ENCODE measurements at regions not wholly inside any gene's neighbourhood (a gene's known extent, or its start where the extent isn't known, plus 50 kb on each side); places are given as distances from the start of the nearest gene placed in this dataset.

DNA sequence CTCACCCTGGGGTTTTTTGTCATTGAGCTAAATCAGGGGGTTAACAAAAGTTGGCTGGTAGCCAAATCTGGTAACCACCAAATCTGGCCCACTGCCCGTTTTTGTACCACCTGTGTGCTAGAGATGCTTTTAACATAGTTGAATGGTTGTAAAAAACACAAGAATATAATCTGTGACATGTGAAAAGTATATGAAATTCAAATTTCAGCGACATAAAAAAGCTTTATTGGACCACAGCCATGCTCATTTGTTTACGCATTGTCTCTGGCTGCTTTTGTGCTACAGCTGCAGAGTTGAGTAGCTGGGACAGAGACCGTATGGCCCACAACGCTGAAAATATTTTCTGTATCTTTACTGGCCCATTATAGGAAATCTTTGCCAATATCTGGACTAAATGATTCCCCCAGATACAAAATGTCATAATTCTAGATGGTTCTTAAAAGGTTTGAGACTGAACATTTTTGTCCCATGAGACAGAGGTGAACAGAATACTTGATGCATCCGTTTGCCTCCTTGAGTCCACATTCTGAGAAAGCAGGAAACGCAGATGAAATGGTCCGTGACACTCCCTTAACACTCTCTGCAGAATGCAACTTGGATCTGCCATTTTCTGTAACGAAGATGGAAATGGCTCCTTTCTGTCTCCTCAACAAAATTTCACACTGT lies 120.9 kb upstream of the PDZRN3 start:
- no peak for DNase-seq (ENCODE audit: low spot score)

DNA sequence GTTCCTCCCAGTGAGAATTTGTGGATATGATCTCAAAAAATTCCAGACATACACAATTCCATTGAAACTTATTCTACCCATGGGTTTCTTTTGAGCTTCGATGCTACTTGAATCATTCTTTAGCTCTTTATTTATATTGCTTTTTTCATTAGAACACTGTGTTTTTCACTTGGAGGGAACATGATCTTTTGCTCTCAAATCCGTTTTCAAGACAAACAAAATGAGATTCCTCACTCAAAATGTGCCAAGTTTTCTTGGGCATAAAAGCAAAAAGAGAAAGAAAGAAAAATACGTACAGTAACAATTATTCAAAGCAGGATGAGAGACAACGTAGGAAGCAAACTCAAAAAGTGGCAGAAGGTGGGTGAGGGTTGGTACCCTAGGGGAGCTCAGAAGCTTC lies 118.8 kb upstream of the PDZRN3 start:
- no peak for DNase-seq (ENCODE audit: low spot score)

DNA sequence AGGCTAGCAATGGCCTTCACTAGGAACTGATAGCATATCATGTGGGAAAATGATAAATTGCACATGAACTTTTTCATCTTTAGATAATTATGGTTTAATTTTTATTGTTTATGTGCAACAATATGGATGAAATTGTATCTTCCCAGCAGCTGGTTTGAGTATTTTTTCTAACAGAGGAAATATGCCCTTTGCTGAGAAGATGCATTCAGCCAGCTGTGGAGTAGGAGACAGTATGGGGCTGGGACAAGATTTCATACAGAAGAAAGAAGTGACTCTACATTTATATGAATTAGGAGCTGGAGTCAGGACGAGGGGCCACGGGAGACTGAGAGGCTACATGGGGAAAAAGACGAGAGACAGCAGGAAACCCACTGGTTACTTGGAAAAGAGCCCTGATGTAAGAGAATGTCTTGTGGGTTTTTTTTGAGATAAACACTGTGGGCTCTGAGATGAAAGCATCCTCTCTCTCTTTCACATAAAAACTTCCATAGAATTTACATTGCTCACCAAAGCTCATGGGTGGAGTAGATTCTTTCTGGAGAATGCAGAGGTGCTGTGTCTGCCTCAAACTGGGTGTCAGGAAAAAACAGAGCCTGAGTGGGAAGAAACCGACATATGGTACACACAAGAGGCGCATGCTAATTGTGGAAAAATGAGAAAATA lies 115.2 kb upstream of the PDZRN3 start:
- no peak for DNase-seq (ENCODE audit: low spot score)

DNA sequence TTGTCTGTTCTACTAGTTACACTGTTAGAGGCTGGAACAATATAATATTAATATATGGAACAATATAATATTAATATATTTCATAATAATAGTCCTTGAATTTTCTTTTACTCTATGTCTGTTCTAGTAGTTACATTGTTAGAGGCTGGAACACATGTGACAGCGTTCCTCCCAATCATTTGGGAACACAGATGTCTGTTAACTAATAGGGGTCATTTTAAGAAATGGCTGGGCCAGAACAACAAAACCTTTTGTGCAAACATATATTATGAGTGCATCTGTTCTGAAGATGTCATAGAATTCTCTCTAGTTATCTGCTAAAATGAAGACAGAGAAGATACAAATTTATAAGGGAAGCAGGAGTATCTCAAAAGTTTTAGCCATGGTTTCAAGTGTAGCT lies 114.0 kb upstream of the PDZRN3 start:
- DNase-seq (ENCODE audit: low spot score), result no peak

DNA sequence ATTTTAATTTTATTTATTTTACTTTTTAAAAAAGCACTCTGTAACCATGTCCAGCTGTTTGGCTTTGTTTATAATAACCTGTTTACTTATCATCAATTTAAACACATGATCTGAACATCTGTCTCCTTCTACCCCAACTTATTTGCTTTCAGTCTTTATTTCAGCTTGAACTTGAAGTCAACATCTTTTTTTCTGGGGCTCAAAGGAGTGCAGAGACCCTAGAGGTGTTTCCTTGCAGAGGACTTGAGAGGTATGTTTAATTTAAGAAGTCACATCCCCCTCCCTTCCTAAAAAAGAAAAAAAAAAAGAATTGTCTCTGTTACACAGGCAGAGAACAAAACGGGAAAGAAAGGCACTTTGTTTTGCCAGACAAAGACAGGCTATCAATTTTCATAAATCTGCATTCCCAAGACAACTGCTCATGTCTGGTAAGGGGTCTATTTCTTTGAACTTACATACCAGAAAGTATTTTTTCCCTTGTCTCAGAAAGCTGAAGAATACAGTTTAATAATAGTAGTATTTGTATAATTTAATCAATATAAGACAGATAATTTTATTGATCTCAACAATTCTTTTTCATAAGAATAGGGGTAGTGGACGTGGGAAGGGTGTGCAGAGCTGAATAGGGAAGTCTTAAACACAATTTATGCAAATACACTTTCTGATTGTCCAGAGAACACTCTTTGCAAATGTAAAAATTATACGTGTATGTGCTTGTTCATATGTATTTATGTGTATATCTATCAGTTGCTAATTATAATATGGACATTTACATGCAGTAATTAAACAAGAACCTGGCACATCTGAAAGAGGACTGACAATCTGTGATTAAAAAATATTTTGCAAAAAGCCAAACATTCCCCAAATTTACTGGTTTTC lies 109.7 kb upstream of the PDZRN3 start:
- no peak for DNase-seq (ENCODE audit: low spot score)

DNA sequence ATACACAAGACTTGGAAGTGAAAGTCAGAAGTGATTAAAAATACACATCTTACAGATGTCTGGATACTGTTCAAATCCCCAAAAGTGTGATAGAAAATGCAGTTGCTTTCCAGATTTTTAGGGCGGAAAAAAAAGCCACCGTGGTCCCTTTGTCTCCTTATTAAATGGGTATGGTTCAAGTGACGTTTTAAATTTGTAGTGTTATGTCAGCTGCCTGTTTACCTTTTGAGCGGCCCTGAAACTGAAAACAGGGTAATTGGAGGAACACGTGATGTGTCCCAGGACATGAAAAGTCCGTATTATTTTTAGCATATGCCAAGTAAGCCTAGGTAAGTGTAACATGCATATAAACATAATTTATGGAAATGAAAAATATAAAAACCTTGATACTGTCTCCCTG lies 109.0 kb upstream of the PDZRN3 start:
- no peak for DNase-seq (ENCODE audit: low spot score)

DNA sequence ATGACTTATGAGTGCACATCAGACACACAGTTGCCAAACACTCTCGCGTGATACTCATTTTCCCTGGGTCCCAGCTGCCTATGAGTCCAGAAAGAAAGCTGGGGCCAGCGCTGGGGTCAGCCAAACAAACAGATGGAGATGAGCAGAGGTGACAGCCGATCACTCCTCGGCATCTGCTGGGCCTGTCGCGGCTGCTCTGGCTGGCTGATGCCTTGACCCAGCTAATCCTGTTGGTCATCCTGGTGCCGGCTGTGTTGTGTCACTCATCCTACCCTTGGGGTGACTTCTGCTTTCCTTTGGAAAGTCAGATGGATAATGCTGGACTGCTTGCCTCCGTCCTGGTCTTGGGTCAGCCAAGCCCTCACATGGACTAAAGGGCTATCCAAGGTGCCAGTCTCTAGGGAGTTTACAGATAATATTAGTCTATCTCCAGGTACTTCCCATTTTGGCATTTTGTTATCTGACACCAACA lies 105.3 kb upstream of the PDZRN3 start:
- no peak for DNase-seq (ENCODE audit: low spot score)

DNA sequence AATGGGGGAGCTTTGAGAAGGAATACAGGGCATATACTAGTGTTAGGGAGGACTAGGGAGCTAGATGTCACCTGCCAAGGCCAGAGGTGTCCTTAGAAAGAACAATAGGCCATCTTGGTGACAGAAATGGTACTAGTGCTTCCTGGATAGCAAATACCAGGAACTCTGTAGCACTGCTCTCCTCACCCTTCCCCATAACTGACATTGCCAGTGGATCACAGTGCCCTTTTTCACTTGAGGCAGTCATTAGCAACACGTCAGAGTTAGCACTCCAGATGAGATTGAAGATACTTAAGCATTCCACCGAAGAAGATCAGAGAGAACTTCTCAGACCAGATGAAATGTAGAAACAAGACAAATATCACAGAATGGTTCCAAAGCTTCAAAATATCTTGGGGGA lies 103.1 kb upstream of the PDZRN3 start:
- DNase-seq (ENCODE audit: low spot score), result no peak

DNA sequence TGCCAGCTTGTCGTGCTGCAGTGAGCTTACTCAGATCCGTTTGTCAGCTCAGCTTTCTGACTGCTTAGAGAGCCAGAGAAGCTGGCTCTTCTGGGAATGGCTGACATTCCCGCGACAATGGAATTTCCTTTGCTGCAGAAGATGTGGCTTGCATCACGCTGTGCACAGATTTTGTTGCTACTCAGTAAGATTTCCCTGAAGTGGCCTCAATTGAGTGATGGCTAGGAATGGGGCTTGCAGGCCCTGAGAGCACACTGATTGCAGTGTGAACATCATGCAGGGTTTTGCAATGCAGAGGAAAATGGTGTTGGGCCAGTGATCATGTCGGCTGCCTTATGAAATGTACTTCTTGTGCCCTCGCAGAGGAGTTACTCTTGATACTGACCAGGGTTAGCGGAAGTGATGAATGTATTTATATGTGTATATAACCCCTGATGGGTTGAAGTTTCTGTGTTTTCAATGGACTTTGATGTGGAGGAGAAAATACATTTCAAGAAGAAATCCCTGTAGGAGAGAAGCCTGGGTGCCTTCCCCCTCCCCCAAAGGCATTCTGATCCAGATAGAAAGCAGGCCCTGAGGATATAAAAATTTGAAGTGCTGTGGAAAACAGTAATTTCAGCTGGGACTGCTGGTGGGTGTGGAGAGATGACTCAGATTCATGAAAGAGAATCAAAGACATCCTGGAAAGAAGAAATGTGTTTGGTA lies 102.5 kb upstream of the PDZRN3 start:
- DNase-seq (ENCODE audit: low spot score), result peak; percentile 71

DNA sequence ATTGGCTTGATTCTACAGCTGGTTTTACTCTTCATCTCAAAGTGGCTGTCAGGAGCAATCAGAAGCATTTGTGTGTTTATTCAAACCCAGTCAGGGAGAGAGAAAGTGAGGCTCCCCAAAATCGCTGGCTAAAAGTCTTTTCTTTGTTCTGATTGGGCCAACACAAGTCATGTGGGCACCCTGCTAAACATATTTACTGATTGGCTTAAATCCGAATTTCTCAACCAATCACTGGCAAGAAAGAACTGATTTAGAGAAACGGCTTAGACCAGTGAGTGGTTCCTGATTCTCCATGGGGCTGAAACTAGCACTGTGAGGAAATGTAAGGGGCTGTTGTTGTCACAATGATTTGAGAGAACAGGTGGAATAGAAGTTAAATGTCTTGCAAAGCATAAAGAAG lies 98.9 kb upstream of the PDZRN3 start:
- DNase-seq (ENCODE audit: low spot score), result no peak

DNA sequence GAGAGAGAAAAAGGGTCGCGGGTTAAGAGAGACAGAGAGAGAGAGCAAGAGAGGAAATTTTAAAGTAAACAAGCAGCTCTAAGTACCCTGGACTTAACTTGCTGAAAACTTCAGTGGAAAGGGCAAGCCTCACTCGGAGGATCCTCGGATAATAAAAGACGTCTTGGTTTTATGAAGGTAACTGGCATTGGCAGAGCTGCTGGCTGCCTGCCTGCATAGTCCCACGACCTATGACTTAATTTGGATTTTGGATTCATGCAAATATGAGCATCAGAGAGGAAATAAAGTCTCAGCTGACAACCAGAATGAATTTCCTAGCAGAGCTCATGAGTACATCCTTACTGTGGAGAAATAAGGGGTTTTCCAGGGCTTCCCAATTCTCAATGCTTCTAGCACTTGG lies 95.1 kb upstream of the PDZRN3 start:
- no peak for DNase-seq (ENCODE audit: low spot score)

DNA sequence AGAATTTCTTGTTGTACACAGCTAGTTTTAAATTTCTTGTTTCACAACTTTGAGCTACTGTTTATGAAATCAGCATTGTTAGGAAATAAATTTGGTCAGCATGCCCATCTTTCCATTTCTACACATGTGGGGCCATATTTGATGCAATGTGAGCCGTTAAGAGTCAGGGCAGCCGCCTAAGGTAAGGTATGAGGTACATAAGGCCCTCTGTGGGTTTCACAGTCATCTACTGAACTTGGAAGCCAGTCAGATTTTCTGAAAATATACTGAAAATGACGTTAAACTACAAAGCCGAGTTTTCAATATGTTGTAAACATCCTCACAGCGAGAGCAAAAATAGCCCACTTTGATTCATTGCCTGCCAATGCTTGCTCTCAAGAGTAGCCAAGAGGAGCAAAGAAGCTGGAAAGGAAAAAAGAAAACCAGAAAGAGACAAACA lies 94.7 kb upstream of the PDZRN3 start:
- peak; percentile 46 for DNase-seq (ENCODE audit: low spot score)

DNA sequence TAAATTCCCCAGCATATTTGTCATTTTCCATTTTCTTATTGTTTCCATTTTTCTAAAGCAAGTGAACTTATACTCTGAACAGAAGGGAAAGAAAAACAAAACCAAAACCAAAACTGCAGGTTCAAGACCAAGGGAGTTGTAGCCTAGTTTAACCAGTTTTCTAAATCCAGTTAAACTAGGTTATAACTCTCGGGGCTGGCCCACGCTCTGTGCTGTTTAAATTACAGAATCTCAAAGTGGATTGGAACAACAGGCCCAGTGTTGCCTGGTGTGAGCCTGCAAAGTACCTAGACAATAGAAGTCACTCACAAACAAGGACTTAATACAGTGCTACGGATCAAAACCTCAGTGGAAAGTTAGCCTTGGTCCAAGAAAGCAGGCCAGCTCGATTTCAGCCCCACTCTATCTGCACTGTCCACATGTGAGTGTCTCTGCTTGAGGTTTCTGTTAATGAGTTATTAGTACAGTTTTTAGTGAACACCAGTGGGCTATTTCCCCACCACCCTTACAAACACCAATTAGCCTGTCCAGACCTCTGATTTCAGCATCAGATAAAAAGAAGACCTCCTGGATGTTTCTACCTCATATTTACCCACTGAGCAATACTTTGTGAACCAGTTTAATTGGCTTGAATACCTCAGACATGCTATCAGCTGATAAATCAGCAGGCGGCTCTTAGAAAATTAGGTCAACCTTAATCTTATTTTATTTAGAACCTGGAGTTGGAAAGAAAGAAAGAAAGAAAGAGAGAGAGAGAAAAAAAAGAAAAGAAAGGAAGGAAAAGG lies 93.8 kb upstream of the PDZRN3 start:
- no peak for DNase-seq (ENCODE audit: low spot score)

DNA sequence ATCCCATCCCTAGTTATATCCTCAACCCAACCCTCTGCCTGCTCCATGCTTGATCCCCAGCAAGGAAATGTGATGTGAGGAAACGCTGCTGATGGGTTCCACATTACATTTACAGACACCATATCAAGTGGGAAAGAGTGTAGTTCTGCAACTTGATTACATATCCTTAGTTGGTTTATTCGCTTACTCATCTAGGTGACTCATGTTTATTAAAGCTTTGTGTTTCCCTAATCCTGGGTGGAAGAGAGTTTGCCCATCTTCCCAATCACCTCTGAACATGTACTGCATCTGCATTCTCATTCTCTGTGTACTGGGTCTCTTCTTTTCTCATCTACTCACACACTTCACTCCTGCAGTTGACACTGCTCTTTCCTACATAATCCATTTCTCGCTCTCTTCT lies 91.7 kb upstream of the PDZRN3 start:
- DNase-seq (ENCODE audit: low spot score), result peak; percentile 47

DNA sequence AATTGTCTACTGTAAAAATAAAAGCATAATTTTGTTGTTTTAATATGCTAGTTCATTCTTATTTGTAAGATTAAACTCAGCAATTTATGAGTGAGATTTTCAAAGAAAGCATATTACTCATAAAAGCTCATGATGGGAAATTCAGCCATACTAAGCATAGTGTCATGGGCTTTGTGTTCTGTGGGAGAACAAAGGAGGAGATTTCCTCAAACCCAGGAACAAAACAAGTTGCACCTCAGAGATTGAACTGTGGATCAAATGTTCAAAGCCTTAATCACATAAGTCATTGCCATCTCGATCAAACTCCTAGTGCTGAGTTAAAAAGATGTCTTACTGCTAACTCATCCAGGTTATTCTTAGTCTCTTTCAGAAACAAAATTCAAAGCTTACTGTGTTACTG lies 85.6 kb upstream of the PDZRN3 start:
- no peak for DNase-seq (ENCODE audit: low spot score)

DNA sequence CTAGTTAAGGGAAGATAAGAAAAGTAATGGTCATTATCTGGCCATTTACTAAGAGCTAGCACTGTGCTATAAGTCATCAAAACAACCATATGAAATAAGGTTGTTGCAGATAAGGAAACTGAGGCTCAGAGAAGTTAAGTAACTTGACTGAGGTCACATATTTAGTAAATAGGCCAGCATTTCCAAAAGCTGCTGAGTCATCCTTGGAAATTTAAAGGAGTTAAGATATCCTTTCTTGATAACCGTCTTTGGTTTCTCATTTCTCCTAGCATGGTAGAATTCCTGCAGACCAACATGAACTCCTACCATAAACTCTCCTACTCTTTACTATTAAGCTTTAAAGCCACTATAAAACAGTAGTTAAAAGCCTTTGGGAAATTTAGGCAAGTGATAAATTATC lies 85.0 kb upstream of the PDZRN3 start:
- DNase-seq (ENCODE audit: low spot score), result no peak

DNA sequence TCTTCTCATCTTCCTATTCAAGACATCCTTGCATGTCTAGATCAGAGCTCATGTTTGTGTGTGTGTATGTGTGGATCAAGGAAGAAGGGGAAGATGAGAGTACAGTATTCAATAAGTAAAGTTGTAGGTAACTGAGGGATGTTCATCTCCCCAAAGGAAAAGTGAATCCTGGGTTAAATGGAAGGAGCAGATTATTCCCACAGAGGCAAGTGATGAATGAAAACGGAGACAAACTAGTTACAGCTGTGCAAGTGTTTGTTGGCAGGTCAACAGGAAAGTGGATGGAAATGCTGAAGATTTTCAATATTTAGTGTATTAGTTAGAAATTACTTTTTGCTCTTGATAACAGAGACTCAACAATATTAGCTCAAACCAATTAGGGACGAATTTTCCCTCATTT lies 84.2 kb upstream of the PDZRN3 start:
- no peak for DNase-seq (ENCODE audit: low spot score)

DNA sequence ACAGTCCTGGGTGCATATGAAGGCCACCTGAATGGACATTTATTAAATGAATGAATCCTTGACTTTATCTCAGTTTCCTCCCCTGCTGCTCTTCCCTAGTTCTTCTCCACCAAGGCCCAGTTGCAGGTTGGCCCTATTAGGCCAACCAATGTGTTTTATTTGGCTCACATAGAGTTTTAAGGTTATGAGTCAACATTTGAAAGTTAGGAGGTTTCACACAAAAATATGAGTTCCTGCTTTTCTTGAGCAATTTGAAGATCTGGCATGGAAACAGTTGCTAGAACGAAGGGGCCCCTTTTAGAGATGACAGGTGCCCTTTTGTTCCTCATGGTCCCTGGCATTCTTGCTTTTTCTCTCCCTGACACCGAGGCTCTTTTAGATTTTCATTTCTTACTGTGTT lies 83.0 kb upstream of the PDZRN3 start:
- DNase-seq (ENCODE audit: low spot score), result peak; percentile 13

DNA sequence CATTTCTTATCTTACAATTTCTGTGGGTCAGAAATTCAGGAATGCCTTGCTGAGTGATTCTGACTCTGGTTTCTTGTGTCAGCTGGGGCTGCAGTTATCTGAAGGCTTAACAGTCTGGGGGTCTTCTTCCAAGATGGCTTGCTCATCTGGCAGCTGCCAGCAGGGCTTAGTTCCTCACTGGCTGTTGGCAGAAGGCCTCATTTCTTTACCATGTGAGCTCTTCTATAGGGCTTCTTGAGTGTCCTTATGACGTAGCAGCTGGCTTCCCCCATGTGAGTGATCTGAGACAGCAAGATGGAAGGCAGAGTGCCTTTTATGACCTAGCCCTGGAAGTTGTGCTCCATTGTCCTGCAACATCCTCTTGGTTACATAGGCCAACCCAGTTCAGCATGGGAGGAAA lies 82.0 kb upstream of the PDZRN3 start:
- no peak for DNase-seq (ENCODE audit: low spot score)

DNA sequence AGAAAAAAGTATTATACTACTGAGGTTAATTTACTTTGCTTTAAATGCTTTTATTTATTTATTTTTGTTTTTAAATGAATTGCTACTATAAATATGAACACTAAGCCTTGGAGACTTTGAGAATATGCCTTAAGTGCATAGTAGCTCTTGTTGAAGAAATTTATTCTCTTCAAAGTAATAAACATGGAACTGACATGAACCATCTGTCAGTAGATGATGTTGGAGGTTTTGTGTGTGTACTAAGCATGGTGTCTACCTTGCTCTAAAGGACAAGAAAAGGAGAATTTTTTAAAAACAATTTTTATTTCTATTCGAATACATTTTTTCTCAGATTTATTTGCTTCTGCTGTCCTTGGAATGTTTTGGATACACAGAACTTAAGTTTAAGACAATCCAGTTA lies 81.1 kb upstream of the PDZRN3 start:
- DNase-seq (ENCODE audit: low spot score), result no peak

DNA sequence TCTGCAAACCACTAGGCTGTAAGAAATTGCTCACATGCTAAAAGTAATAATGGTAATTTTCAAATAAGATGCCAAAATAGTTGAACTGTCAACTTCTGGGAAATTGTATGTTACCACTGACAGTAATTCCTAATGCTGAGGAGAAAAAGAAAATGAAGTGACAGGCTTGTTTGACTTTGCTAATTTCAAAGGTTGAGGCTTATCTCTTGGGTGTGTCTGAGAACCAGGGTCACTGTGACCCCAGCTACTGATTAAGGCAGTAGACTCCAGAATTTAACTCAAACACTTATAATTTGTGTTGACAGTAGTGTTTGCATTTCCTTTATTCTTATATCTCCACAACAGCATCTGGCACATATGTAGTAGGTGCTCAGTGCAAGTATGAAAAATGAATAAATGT lies 74.6 kb upstream of the PDZRN3 start:
- DNase-seq (ENCODE audit: low spot score), result no peak

DNA sequence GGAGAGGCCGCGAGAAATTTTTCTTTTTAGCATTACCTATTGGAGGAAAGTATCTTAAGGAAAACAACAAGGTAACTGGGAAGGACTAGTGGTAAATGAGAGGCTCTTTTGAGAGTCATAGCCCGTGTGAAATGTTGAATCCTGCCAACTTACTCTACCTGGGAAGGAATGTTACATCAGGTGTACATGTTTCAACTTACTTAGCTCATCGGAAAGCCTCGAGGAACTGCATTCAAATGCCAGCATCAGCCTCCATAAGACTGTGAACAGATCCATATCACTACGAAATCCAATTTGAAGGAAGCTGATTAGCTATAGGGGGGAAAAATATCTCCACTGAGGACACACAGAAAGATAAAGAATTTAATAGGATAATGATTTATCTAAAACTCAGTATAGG lies 72.3 kb upstream of the PDZRN3 start:
- DNase-seq (ENCODE audit: low spot score), result no peak

Measured in AG08395 (cell line).